WTC11 (cell line): ENCODE measurements at regions not wholly inside any gene's neighbourhood (a gene's known extent, or its start where the extent isn't known, plus 50 kb on each side); places are given as distances from the start of the nearest gene placed in this dataset.

ENCODE experiments used
- FOXP1 ChIP-seq: sonication (generic); formaldehyde crosslinking; IDR thresholded peaks from 2 replicates; pipeline ENCODE4 v1.8.0; 2022; ENCODE audit warnings: missing genetic modification reagents, mild to moderate bottlenecking, moderate library complexity, borderline replicate concordance
- ZNF232 ChIP-seq: sonication (generic); formaldehyde crosslinking; IDR thresholded peaks from 2 replicates; pipeline ENCODE4 v1.8.0; 2022; ENCODE audit warnings: mild to moderate bottlenecking, missing genetic modification reagents
- TF ChIP-seq, protein P1 (sequence below): fragments of 200-600 bp; IDR thresholded peaks from 2 replicates; pipeline ENCODE4 v1.8.0; 2022; ENCODE audit warnings: antibody characterized with exemption

- TF ChIP-seq, protein P1, sequence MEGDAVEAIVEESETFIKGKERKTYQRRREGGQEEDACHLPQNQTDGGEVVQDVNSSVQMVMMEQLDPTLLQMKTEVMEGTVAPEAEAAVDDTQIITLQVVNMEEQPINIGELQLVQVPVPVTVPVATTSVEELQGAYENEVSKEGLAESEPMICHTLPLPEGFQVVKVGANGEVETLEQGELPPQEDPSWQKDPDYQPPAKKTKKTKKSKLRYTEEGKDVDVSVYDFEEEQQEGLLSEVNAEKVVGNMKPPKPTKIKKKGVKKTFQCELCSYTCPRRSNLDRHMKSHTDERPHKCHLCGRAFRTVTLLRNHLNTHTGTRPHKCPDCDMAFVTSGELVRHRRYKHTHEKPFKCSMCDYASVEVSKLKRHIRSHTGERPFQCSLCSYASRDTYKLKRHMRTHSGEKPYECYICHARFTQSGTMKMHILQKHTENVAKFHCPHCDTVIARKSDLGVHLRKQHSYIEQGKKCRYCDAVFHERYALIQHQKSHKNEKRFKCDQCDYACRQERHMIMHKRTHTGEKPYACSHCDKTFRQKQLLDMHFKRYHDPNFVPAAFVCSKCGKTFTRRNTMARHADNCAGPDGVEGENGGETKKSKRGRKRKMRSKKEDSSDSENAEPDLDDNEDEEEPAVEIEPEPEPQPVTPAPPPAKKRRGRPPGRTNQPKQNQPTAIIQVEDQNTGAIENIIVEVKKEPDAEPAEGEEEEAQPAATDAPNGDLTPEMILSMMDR = no peak
- TF ChIP-seq FOXP1 (CRISPR knock-in tag) (no peak), ZNF232 (no peak)
Measured at GRCh38 chr2:10514743-10515142, 66.6 kb upstream of the ODC1 start.
